Small intestine (tissue), 7 donors: ENCODE measurements at regions not wholly inside any gene's neighbourhood (a gene's known extent, or its start where the extent isn't known, plus 50 kb on each side); places are given as distances from the start of the nearest gene placed in this dataset.
A peak's percentile ranks its signal among the peaks of the same experiment; 100 is the strongest.

ENCODE experiments used
- DNase-seq, 2 donors: peaks; one replicate each; pipeline versions ENCODE4 v3.0.0 to v3.0.0-alpha.2; 2013
- FAIRE-seq: peaks from 2 replicates; lab custom pipeline; 2012; peaks lifted over from hg19 to GRCh38; lab: Jason Lieb, UNC
- H3K27ac ChIP-seq, 3 donors: one replicate each; pipeline ENCODE4 v1.5.1; 2013; ENCODE audit warnings: low read length in 2 of 3, mild to moderate bottlenecking in 2 of 3, control low read depth in 1 of 3, inconsistent platforms in 1 of 3, low read depth in 1 of 3, moderate library complexity in 1 of 3
- H3K27me3 ChIP-seq, 3 donors: one replicate each; pipeline ENCODE4 v1.6.1; 2013; ENCODE audit warnings: low read length in 3 of 3, inconsistent platforms in 1 of 3; ENCODE audit not compliant: control insufficient read depth in 3 of 3, insufficient read depth in 3 of 3
- H3K36me3 ChIP-seq, 3 donors: one replicate each; pipeline ENCODE4 v1.6.1; 2013; ENCODE audit warnings: low read length in 3 of 3, inconsistent platforms in 1 of 3, low read depth in 1 of 3, mild to moderate bottlenecking in 1 of 3, moderate library complexity in 1 of 3; ENCODE audit not compliant: control insufficient read depth in 3 of 3, insufficient read depth in 2 of 3
- H3K4me1 ChIP-seq, 3 donors: one replicate each; pipeline ENCODE4 v1.6.1; 2013; ENCODE audit warnings: low read length in 2 of 3, inconsistent platforms in 1 of 3, low read depth in 1 of 3, mild to moderate bottlenecking in 1 of 3, moderate library complexity in 1 of 3; ENCODE audit not compliant: control insufficient read depth in 3 of 3, insufficient read depth in 2 of 3
- H3K4me3 ChIP-seq, 3 donors: one replicate each; pipeline ENCODE4 v1.5.1; 2013; ENCODE audit warnings: low read length in 3 of 3, control low read depth in 1 of 3, inconsistent platforms in 1 of 3, low read depth in 1 of 3, mild to moderate bottlenecking in 1 of 3, moderate library complexity in 1 of 3
- H3K9me3 ChIP-seq, 2 donors: one replicate each; pipeline ENCODE4 v1.6.1; 2013; ENCODE audit warnings: low read depth in 1 of 2, low read length in 1 of 2; ENCODE audit not compliant: control insufficient read depth in 2 of 2, insufficient read depth in 1 of 2
- WGBS, 3 donors: extraction: QIAGEN DNeasy Blood & Tissue Kit; methylation state at CpG; one replicate each; pipeline ENCODE4 v1.1.7; 2013; 5-methylcytosine and 5-hydroxymethylcytosine counted together
- donor health status: healthy with polysubstance abuse.
- donor health status: control.
- donor health status: control.
- donor health status: Bipolar disorder and iron deficiency.
- donor health status: healthy.

DNA sequence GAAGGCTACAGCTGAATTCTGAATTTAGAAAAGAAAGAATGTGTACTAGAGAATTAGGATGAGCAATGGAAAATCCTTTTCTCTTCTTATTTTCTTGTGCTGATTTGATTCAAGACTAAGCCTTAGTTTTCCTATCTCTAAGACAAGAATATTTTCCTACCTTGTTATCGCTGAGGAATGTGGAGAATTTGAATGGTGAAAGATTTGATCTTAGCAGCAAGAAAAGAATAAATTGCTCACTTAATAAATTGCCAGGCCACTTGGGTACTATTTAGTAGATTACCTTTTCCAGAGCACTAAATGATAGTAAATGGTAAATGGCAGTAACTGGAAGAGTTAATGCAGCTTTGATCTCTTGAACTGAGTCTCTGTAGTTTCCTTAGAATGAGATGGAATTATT, 145.7 kb upstream of the MEIS2 start:
- no peak for FAIRE-seq
- 53 to 73% (median 59%) methylated on average over 1 of the region's 1 CpG for WGBS, 3 donors
- no peaks in the 10 kb centered on the region for H3K9me3 ChIP-seq
- H3K36me3 ChIP-seq = no peaks in the 10 kb centered on the region
- H3K4me3 ChIP-seq = no peak overlapping the region
- H3K27ac ChIP-seq = no peak overlapping the region
- no peak for DNase-seq
- no peaks in the 10 kb centered on the region for H3K27me3 ChIP-seq
- H3K4me1 ChIP-seq = no peaks in the 10 kb centered on the region

DNA sequence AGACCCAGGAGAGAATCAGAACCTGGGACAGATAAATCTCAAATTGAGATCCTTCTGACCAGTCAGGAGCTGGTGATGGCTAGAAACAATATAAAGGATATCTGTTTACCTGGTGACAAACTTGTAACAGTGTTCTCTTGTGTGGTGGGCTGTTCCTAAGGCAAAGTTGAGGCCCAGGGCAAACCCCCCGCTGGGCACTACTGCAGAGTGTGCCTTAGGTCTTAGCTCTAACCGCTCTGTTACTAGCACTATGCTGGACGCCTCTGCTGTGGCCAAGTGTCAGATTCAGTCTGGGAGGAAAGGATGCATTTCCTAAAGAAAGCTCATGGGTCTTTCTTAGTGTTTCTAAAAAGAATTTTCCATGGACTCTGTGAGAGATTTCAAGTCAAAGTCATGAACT, 146.5 kb upstream of the MEIS2 start:
- Histone ChIP-seq H3K36me3 (no peaks in the 10 kb centered on the region), H3K27me3 (no peaks in the 10 kb centered on the region), H3K4me1 (no peaks in the 10 kb centered on the region), H3K9me3 (no peaks in the 10 kb centered on the region), H3K27ac (no peak overlapping the region), H3K4me3 (no peak overlapping the region)
- no peak for DNase-seq
- WGBS, 3 donors = 80 to 89% (median 85%) methylated on average over 3 of the region's 3 CpGs
- FAIRE-seq = no peak

DNA sequence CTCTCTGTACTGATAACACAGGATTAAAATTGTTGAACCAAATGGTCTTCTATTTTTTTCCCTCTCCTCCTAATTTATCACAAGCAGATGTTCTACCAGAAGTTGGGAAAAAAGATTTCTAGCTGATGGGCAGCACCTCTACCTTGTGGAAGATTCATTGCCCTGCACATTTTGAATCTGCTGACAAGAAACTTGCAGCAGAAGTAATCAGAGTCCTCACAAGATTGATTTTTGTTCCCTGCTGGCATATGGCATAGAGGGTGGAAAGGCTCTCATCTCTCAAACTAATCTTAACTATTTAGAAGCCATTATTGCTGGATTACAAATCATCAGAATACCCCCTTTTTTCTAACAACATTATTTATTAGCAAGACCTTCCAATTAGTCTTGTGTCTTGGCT, 148.9 kb upstream of the MEIS2 start:
- H3K4me3 ChIP-seq = no peak overlapping the region
- FAIRE-seq (no peak), DNase-seq (no peak)
- H3K27ac ChIP-seq = no peak overlapping the region
- no peaks in the 10 kb centered on the region for H3K4me1 ChIP-seq
- no peaks in the 10 kb centered on the region for H3K27me3 ChIP-seq
- no peaks in the 10 kb centered on the region for H3K36me3 ChIP-seq
- no peaks in the 10 kb centered on the region for H3K9me3 ChIP-seq

DNA sequence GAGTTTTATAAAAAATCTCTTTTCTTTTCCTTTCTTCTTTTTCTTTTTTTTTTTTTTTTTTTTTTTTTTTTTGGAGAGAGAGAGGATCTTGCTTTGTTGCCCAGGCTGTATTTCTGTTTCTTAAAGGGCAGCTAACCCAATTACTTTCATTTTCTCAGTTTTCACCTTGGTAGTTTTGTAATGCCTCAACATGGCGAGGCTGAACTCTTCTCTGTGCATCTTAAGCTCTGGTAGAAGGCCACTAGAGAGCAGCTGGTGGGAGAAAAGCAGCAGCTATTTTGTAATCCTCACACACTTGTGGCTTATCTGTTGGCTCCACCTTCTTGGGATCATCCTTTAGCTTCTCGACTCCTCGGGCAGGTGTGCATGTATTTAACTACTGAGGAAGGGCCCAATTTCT, 152.2 kb upstream of the MEIS2 start:
- H3K4me3 ChIP-seq = no peak overlapping the region
- H3K27me3 ChIP-seq = no peaks in the 10 kb centered on the region
- 36 to 66% (median 62%) methylated on average over 3 of the region's 3 CpGs for WGBS, 3 donors
- no peaks in the 10 kb centered on the region for H3K4me1 ChIP-seq
- H3K27ac ChIP-seq = no peak overlapping the region
- no peak for DNase-seq
- no peaks in the 10 kb centered on the region for H3K36me3 ChIP-seq
- FAIRE-seq = no peak
- no peaks in the 10 kb centered on the region for H3K9me3 ChIP-seq

DNA sequence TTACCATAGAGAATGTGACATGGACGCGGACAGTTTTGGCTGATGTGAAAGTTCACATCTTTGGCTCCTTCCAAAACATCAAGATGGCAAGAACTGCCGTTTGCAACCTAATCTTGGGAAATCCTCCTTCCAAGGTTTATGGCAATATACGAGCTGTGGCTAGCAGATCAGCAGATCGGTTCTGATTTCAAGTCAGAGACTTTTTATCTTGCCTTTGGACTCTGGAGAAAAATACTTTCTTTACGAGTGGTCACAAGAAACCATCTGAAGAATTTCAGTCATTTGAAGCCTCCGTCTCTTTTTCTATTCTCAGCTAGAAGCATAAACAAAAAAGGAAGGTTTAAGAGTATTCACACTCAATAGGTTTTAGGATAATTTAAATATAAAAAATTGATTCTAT, 153.5 kb upstream of the MEIS2 start:
- no peaks in the 10 kb centered on the region for H3K9me3 ChIP-seq
- 80 to 81% (median 80%) methylated on average over 7 of the region's 7 CpGs for WGBS, 3 donors
- no peak for DNase-seq
- FAIRE-seq = no peak
- no peak overlapping the region for H3K27ac ChIP-seq
- no peaks in the 10 kb centered on the region for H3K4me1 ChIP-seq
- no peaks in the 10 kb centered on the region for H3K36me3 ChIP-seq
- no peak overlapping the region for H3K4me3 ChIP-seq
- no peaks in the 10 kb centered on the region for H3K27me3 ChIP-seq

DNA sequence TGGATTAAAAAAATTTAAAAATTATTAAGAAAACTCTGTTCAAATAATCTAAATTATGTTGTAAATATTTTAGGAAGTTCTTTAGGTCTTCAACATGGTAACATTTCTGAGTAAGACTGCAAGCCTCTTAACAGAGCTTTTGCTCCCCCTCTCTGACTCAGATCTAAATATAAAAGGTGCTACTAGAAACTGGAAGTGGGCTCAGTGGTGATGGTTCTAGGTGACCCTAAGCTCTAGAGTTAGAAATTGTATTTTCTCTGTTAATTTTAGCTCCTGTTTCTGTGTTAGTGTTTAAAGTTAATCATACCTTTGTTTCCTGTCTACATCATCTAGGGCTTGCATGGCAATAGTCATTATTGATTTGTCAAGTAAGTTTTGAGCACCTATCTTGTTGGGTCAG, 159.9 kb upstream of the MEIS2 start:
- H3K27ac ChIP-seq = no peak overlapping the region
- H3K36me3 ChIP-seq = no peaks in the 10 kb centered on the region
- DNase-seq (no peak), FAIRE-seq (no peak)
- H3K9me3 ChIP-seq = no peaks in the 10 kb centered on the region
- no peaks in the 10 kb centered on the region for H3K27me3 ChIP-seq
- H3K4me3 ChIP-seq = no peak overlapping the region
- H3K4me1 ChIP-seq = no peaks in the 10 kb centered on the region

DNA sequence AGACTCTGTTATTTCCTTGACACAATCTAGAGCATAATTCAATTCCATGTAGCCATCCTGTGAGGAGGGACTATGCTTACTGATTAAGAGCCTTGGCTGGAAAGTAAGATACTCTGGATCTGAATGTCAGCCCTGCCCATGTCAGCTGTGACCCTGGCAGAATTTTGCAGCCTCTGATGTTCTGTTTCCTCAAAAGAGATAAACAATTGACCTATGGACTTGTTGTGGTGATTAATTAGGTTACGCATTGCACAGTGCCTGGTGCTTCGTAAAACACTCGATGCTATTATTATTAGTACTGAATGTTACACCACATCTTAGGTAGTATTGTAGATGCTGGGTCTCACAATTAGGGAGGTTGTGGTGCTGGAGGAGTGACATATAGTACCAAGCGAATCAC, 161.3 kb upstream of the MEIS2 start:
- no peak overlapping the region for H3K4me3 ChIP-seq
- H3K9me3 ChIP-seq = no peaks in the 10 kb centered on the region
- no peak overlapping the region for H3K27ac ChIP-seq
- no peaks in the 10 kb centered on the region for H3K4me1 ChIP-seq
- no peaks in the 10 kb centered on the region for H3K27me3 ChIP-seq
- no peak for FAIRE-seq
- 35 to 71% (median 44%) methylated on average over 4 of the region's 4 CpGs for WGBS, 3 donors
- peak in 1 of 2 donors; percentile 45 for DNase-seq
- no peaks in the 10 kb centered on the region for H3K36me3 ChIP-seq

DNA sequence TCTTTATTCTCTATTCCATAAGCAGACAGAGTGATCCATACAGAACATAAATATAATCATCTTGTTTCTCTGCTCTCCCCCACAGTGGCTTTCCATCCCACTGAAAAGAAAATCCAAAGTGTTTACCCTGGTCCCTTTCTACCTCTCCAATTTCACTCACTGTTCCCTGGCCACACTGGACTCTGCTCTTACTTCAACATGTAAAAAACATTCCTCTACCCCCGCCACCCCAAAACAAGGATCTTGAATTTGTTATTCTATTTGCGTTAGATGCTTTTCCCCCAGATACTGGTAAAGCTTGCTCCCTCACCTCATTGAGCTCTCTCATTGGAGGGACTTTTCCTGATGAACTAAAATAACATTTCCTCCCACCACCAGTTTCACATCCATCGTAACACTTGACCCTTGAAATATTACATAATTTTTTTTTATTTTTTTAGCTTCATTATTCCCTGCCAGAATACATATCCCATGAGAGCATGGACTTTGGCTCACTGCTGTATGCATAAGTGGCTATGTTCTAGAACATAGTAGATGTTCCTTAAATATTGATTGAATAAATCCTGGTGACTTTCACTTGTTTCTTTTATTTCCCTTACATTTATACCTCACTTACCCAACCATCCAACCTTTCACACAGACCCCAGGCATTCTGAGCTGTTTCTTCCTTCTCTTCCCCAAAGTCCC, 162.7 kb upstream of the MEIS2 start:
- DNase-seq (no peak), FAIRE-seq (no peak)
- H3K4me3 ChIP-seq = no peak overlapping the region
- no peaks in the 10 kb centered on the region for H3K36me3 ChIP-seq
- no peaks in the 10 kb centered on the region for H3K9me3 ChIP-seq
- 44 to 79% (median 72%) methylated on average over 3 of the region's 3 CpGs for WGBS, 3 donors
- no peaks in the 10 kb centered on the region for H3K4me1 ChIP-seq
- no peaks in the 10 kb centered on the region for H3K27me3 ChIP-seq
- H3K27ac ChIP-seq = no peak overlapping the region

DNA sequence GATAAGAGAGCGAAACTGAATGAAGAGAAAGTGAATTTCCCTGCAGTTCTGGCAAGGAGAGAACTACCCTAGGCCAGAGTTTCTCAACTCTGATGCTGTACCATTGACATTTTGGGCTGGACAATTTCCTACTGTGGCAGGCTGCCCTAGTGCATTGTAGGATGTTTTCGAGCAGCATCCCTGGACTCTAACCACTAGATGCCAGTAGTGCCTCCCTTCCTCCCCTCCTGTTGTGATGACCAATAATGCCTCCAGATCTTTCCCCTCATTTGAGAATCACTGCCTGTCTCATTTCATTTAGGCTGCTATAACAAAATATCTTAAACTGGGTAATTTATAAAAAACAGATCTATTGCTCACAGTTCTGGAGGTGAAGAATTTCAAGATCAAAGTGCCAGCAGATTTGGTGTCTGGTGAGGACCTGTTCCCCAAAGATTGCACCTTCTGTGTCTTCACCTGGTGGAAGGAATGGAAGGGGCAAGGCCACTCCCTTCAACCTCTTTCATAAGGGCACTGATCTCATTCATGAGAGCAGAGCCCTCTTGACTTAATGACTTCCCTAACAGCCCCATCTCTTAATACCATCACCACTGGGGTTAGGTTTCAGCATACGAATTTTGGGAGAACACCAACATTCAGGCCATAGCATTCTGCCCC, 188.9 kb upstream of the MEIS2 start:
- 66 to 76% (median 73%) methylated on average over 3 of the region's 3 CpGs for WGBS, 3 donors
- Histone ChIP-seq H3K27ac (no peak overlapping the region), H3K36me3 (no peaks in the 10 kb centered on the region), H3K9me3 (no peaks in the 10 kb centered on the region), H3K4me3 (no peak overlapping the region), H3K27me3 (no peaks in the 10 kb centered on the region), H3K4me1 (no peaks in the 10 kb centered on the region)
- no peak for FAIRE-seq
- no peak for DNase-seq
